Neural cell (in vitro differentiated cells): ENCODE measurements at regions not wholly inside any gene's neighbourhood (a gene's known extent, or its start where the extent isn't known, plus 50 kb on each side); places are given as distances from the start of the nearest gene placed in this dataset.
"Not testable (repeated sequence)": the region's sequence is repeated elsewhere in the genome, so short reads cannot be mapped to it uniquely, and the experiment has no call there.

ENCODE experiments used
- H2AFZ ChIP-seq: fragments of 200-600, 300-800 bp; sonication (generic), shearing (Covaris generic); 2 replicates; pipeline ENCODE4 v1.6.0; 2014; ENCODE audit warnings: low read depth, mild to moderate bottlenecking, antibody characterized with exemption, low read length, moderate library complexity
- H3F3A ChIP-seq: fragments of 200-600 bp; shearing (Covaris generic); 2 replicates; pipeline ENCODE4 v1.6.1; 2016; ENCODE audit warnings: mild to moderate bottlenecking, moderate library complexity, mixed read lengths, antibody characterized with exemption, low read length; ENCODE audit not compliant: insufficient read depth, poor library complexity, severe bottlenecking
- H3K27ac ChIP-seq: fragments of 200-600, 300-800 bp; sonication (generic), shearing (Covaris generic); 2 replicates; pipeline ENCODE4 v1.5.1; 2014; ENCODE audit warnings: mild to moderate bottlenecking, low read length, moderate library complexity
- H3K27me3 ChIP-seq: fragments of 300-800, 200-600 bp; sonication (generic), shearing (Covaris generic); 2 replicates; pipeline ENCODE4 v1.6.0; 2014; ENCODE audit warnings: mild to moderate bottlenecking, low read depth, low read length, moderate library complexity; ENCODE audit not compliant: insufficient read depth
- H3K36me3 ChIP-seq: fragments of 300-800, 200-600 bp; sonication (generic), shearing (Covaris generic); 2 replicates; pipeline ENCODE4 v1.5.1; 2014; ENCODE audit warnings: mild to moderate bottlenecking, antibody characterized with exemption, low read length, moderate library complexity; ENCODE audit not compliant: insufficient read depth
- H3K4me2 ChIP-seq: fragments of 300-800, 200-600 bp; sonication (generic), shearing (Covaris generic); 2 replicates; pipeline ENCODE4 v1.6.0; 2014; ENCODE audit warnings: mild to moderate bottlenecking, low read length
- H3K4me3 ChIP-seq: fragments of 300-800, 200-600 bp; sonication (generic), shearing (Covaris generic); 2 replicates; pipeline ENCODE4 v1.5.1; 2014; ENCODE audit warnings: mild to moderate bottlenecking, low read length, moderate library complexity
- H3K79me2 ChIP-seq: fragments of 200-600 bp; shearing (Covaris generic); replicated peaks from 2 replicates; pipeline ENCODE4 v1.6.0; 2014; ENCODE audit warnings: mild to moderate bottlenecking, low read length, moderate library complexity; ENCODE audit not compliant: insufficient read depth
- H3K9ac ChIP-seq: fragments of 300-800, 200-600 bp; sonication (generic), shearing (Covaris generic); 2 replicates; pipeline ENCODE4 v1.6.1; 2016; ENCODE audit warnings: mild to moderate bottlenecking, low read length, mixed read lengths
- H3K9me2 ChIP-seq: fragments of 200-600 bp; shearing (Covaris generic); 2 replicates; pipeline ENCODE4 v1.6.1; 2016; ENCODE audit warnings: mild to moderate bottlenecking, low read length, mixed read lengths; ENCODE audit not compliant: insufficient read depth
- H3K9me3 ChIP-seq: fragments of 200-600, 300-800 bp; sonication (generic), shearing (Covaris generic); 2 replicates; pipeline ENCODE4 v1.6.1; 2016; ENCODE audit warnings: mild to moderate bottlenecking, mixed run types, low read length, moderate library complexity, mixed read lengths
- H4K20me1 ChIP-seq: fragments of 200-600 bp; shearing (Covaris generic); 2 replicates; pipeline ENCODE4 v1.6.1; 2016; ENCODE audit warnings: mild to moderate bottlenecking, mixed run types; ENCODE audit not compliant: insufficient read depth
- EP300 ChIP-seq: fragments of 450-650 bp; conservative IDR thresholded peaks from 2 replicates; pipeline ENCODE4 v1.6.1; 2014; ENCODE audit warnings: antibody characterized with exemption, mild to moderate bottlenecking, moderate library complexity; ENCODE audit not compliant: poor library complexity, severe bottlenecking
- EZH2 ChIP-seq: fragments of 200-600, 300-800 bp; shearing (Covaris generic), sonication (generic); IDR thresholded peaks from 2 replicates; pipeline ENCODE4 v1.6.1; 2014; ENCODE audit warnings: antibody characterized with exemption, low read length, borderline replicate concordance, mild to moderate bottlenecking; ENCODE audit not compliant: insufficient read depth, poor library complexity, severe bottlenecking
- MXI1 ChIP-seq: fragments of 450-650 bp; conservative IDR thresholded peaks from 2 replicates; pipeline ENCODE4 v1.6.1; 2014; ENCODE audit warnings: antibody characterized with exemption, mild to moderate bottlenecking; ENCODE audit not compliant: poor library complexity, severe bottlenecking
- POLR2AphosphoS5 ChIP-seq: IDR thresholded peaks from 2 replicates; pipeline ENCODE4 v1.6.1; 2012
- RAD21 ChIP-seq: fragments of 450-650 bp; conservative IDR thresholded peaks from 2 replicates; pipeline ENCODE4 v1.6.1; 2014; ENCODE audit warnings: antibody characterized with exemption, mild to moderate bottlenecking, moderate library complexity
- SMC3 ChIP-seq: fragments of 450-650 bp; conservative IDR thresholded peaks from 2 replicates; pipeline ENCODE4 v1.6.1; 2014; ENCODE audit warnings: antibody characterized with exemption, mild to moderate bottlenecking, moderate library complexity; ENCODE audit not compliant: poor library complexity
- TAF1 ChIP-seq: IDR thresholded peaks from 2 replicates; pipeline ENCODE4 v1.6.1; 2012; ENCODE audit warnings: low read depth
- TF ChIP-seq, protein P1 (sequence below): IDR thresholded peaks from 2 replicates; pipeline ENCODE4 v1.6.1; 2012; ENCODE audit warnings: borderline replicate concordance
- TF ChIP-seq, protein P2 (sequence below): fragments of 450-650 bp; IDR thresholded peaks from 2 replicates; pipeline ENCODE4 v1.5.1; 2014; ENCODE audit warnings: antibody characterized with exemption, mild to moderate bottlenecking, moderate library complexity; ENCODE audit not compliant: poor library complexity, severe bottlenecking

DNA sequence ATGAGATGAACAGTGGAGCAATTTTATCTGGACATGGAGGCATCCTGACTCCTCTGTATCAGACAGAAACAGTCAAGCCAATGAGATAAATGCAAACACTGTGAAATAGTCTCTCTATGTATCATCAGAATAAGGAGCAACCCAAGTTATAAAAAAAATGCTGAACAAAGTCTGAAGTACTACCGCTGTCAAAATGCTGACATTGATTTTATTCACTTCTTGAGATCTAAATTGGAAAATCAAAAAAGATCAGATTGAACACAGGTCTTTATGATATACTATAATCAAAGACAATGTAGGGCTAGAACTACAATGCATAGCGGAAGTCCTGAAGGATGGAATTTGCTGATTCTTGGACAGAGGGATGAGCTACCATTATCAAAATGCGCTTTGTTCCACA lies 76.1 kb downstream of the FTHL17 start:
- H3F3A ChIP-seq = no peaks in the 10 kb centered on the region
- H3K4me2 ChIP-seq = no peak overlapping the region
- H3K36me3 ChIP-seq = no peaks in the 10 kb centered on the region
- H3K27ac ChIP-seq = no peak overlapping the region
- no peaks in the 10 kb centered on the region for H4K20me1 ChIP-seq
- H3K9me2 ChIP-seq = no peaks in the 10 kb centered on the region
- TF ChIP-seq TAF1 (no peak), MXI1 (no peak), EP300 (no peak), EZH2 (no peak)
- TF ChIP-seq, protein P1, sequence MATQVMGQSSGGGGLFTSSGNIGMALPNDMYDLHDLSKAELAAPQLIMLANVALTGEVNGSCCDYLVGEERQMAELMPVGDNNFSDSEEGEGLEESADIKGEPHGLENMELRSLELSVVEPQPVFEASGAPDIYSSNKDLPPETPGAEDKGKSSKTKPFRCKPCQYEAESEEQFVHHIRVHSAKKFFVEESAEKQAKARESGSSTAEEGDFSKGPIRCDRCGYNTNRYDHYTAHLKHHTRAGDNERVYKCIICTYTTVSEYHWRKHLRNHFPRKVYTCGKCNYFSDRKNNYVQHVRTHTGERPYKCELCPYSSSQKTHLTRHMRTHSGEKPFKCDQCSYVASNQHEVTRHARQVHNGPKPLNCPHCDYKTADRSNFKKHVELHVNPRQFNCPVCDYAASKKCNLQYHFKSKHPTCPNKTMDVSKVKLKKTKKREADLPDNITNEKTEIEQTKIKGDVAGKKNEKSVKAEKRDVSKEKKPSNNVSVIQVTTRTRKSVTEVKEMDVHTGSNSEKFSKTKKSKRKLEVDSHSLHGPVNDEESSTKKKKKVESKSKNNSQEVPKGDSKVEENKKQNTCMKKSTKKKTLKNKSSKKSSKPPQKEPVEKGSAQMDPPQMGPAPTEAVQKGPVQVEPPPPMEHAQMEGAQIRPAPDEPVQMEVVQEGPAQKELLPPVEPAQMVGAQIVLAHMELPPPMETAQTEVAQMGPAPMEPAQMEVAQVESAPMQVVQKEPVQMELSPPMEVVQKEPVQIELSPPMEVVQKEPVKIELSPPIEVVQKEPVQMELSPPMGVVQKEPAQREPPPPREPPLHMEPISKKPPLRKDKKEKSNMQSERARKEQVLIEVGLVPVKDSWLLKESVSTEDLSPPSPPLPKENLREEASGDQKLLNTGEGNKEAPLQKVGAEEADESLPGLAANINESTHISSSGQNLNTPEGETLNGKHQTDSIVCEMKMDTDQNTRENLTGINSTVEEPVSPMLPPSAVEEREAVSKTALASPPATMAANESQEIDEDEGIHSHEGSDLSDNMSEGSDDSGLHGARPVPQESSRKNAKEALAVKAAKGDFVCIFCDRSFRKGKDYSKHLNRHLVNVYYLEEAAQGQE = no peak
- no peak overlapping the region for H3K9ac ChIP-seq
- H2AFZ ChIP-seq = no peak overlapping the region
- H3K4me3 ChIP-seq = no peak overlapping the region
- no peaks in the 10 kb centered on the region for H3K27me3 ChIP-seq
- H3K9me3 ChIP-seq = no peaks in the 10 kb centered on the region
- H3K79me2 ChIP-seq = no peaks in the 10 kb centered on the region

- Histone ChIP-seq H3K9ac (no peak overlapping the region), H3K4me2 (no peak overlapping the region), H3K27me3 (no peaks in the 10 kb centered on the region), H2AFZ (no peak overlapping the region), H3K9me2 (no peaks in the 10 kb centered on the region), H3K9me3 (no peaks in the 10 kb centered on the region), H3K27ac (no peak overlapping the region), H3K4me3 (no peak overlapping the region), H3F3A (no peaks in the 10 kb centered on the region), H3K36me3 (no peaks in the 10 kb centered on the region), H4K20me1 (no peaks in the 10 kb centered on the region), H3K79me2 (no peaks in the 10 kb centered on the region)
- no peak for TF ChIP-seq EP300
Measured at GRCh38 chrX:30995060-30995700, 76.7 kb downstream of the FTHL17 start.

DNA sequence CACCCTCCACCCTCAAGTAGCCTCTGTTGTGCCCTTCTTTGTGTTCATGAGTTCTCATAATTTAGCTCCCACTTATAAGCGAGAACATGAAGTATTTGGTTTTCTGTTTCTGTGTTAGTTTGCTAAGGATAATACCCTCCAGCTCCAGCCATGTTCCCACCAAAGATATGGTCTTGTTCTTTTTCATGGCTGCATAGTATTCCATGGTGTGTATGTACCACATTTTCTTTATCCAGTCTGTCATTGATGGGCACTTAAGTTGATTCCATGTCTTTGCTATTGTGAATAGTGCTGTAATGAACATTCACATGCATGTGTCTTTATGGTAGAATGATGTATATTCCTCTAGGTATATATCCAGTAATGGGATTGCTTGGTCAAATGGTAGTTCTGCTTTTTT lies 77.8 kb downstream of the FTHL17 start:
- H3K27me3 ChIP-seq, H3K9me3 ChIP-seq, H3F3A ChIP-seq, H3K36me3 ChIP-seq, H3K9ac ChIP-seq, H3K27ac ChIP-seq, H3K9me2 ChIP-seq, H3K79me2 ChIP-seq, H3K4me3 ChIP-seq, H2AFZ ChIP-seq, H4K20me1 ChIP-seq, H3K4me2 ChIP-seq: not testable (repeated sequence)

DNA sequence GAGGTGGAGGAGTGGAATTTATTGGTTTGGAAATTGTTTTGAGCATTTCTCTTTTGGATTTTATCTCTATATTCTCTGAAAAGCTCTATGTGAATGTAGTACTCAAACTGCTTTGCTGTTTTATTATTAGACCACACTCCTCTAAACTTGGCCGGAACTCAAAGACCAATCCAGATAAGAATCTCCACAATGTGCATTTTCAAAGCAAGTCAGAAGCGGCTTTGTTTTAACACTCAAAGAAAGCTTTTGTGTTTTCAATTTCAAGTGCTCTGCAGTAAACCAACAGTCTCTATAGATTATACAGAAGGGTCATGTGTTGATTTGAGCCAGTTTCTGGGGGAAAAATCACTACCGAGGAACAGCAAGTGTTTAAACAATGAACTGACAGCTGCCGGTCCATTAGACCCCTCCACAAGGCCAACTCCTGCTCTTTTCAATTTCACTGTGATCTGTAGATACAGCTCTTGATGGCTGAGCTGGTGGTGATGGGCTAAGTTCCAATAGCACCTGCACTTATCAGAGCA lies 79.4 kb downstream of the FTHL17 start:
- no peaks in the 10 kb centered on the region for H3K36me3 ChIP-seq
- no peaks in the 10 kb centered on the region for H3K9me2 ChIP-seq
- no peak overlapping the region for H3K4me3 ChIP-seq
- H3K9me3 ChIP-seq = no peaks in the 10 kb centered on the region
- no peak overlapping the region for H3K4me2 ChIP-seq
- H3K9ac ChIP-seq = no peak overlapping the region
- TF ChIP-seq, protein P2, sequence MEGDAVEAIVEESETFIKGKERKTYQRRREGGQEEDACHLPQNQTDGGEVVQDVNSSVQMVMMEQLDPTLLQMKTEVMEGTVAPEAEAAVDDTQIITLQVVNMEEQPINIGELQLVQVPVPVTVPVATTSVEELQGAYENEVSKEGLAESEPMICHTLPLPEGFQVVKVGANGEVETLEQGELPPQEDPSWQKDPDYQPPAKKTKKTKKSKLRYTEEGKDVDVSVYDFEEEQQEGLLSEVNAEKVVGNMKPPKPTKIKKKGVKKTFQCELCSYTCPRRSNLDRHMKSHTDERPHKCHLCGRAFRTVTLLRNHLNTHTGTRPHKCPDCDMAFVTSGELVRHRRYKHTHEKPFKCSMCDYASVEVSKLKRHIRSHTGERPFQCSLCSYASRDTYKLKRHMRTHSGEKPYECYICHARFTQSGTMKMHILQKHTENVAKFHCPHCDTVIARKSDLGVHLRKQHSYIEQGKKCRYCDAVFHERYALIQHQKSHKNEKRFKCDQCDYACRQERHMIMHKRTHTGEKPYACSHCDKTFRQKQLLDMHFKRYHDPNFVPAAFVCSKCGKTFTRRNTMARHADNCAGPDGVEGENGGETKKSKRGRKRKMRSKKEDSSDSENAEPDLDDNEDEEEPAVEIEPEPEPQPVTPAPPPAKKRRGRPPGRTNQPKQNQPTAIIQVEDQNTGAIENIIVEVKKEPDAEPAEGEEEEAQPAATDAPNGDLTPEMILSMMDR = no peak
- TF ChIP-seq, protein P1 = no peak
- TF ChIP-seq TAF1 (no peak), MXI1 (no peak), EP300 (no peak), EZH2 (no peak), SMC3 (no peak), POLR2AphosphoS5 (no peak), RAD21 (no peak)
- H2AFZ ChIP-seq = no peak overlapping the region
- no peaks in the 10 kb centered on the region for H4K20me1 ChIP-seq
- no peaks in the 10 kb centered on the region for H3K79me2 ChIP-seq
- no peak overlapping the region for H3K27ac ChIP-seq
- no peaks in the 10 kb centered on the region for H3K27me3 ChIP-seq
- H3F3A ChIP-seq = no peaks in the 10 kb centered on the region
